Heart left ventricle (tissue), 16 donors: ENCODE measurements at regions not wholly inside any gene's neighbourhood (a gene's known extent, or its start where the extent isn't known, plus 50 kb on each side); places are given as distances from the start of the nearest gene placed in this dataset.

Source experiments
- ATAC-seq, 4 donors: fragments of 200-7000 bp; cut with Tn5 transposase; one replicate each; pipeline ENCODE4 v1.9.1; 2020 to 2022; ENCODE audit warnings: moderate library complexity in 4 of 4, mild to moderate bottlenecking in 3 of 4, moderate number of reproducible peaks in 1 of 4
- DNase-seq, 5 donors: peaks; one replicate each; pipeline ENCODE4 v3.0.0-alpha.2; 2020
- H3K27ac ChIP-seq, 12 donors: fragments of 200-600 bp; sonication (generic) in 4 of 12; one replicate each; pipeline versions ENCODE4 v1.5.0 to v1.8.0; 2016 to 2022; ENCODE audit warnings: mild to moderate bottlenecking in 2 of 12
- H3K27me3 ChIP-seq, 9 donors: fragments of 200-600 bp; sonication (generic) in 2 of 9; one replicate each; pipeline versions ENCODE4 v1.5.1 to v1.8.0; 2016 to 2022; ENCODE audit warnings: mild to moderate bottlenecking in 3 of 9
- H3K36me3 ChIP-seq, 9 donors: fragments of 200-600 bp; sonication (generic) in 2 of 9; one replicate each; pipeline versions ENCODE4 v1.5.0 to v1.8.0; 2018 to 2022; ENCODE audit warnings: mild to moderate bottlenecking in 2 of 9
- H3K4me1 ChIP-seq, 12 donors: fragments of 200-600 bp; sonication (generic) in 4 of 12; one replicate each; pipeline versions ENCODE4 v1.5.0 to v1.8.0; 2016 to 2022; ENCODE audit warnings: mild to moderate bottlenecking in 3 of 12
- H3K4me3 ChIP-seq, 12 donors: fragments of 200-600 bp; sonication (generic) in 4 of 12; one replicate each; pipeline versions ENCODE4 v1.5.0 to v1.8.0; 2017 to 2022; ENCODE audit warnings: mild to moderate bottlenecking in 9 of 12, moderate library complexity in 4 of 12
- H3K9me3 ChIP-seq, 12 donors: fragments of 200-600 bp; sonication (generic) in 4 of 12; one replicate each; pipeline versions ENCODE4 v1.5.0 to v1.8.0; 2016 to 2022; ENCODE audit warnings: mild to moderate bottlenecking in 1 of 12
- POLR2A ChIP-seq, 2 donors: fragments of 450-650 bp; IDR thresholded peaks; one replicate each; pipeline ENCODE4 v1.6.1; 2017; ENCODE audit warnings: antibody characterized with exemption in 2 of 2, mild to moderate bottlenecking in 2 of 2, moderate library complexity in 2 of 2
- WGBS, 4 donors: extraction: QIAGEN DNeasy Blood & Tissue Kit in 2 of 4; methylation state at CpG; one replicate each; pipeline versions ENCODE4 v1.1.5 to v1.1.7; 2013 to 2018; 5-methylcytosine and 5-hydroxymethylcytosine counted together
- intact Hi-C, 10 donors: fragments of 100-400 bp; cut with DNase I; formaldehyde crosslinking; loops; one replicate each; pipeline versions ENCODE4 v1.11.1 to v1.14.2; 2022
- TF ChIP-seq, protein P1 (sequence below), 12 donors: fragments of 200-600 bp; sonication (generic) in 4 of 12; IDR thresholded peaks; one replicate each; pipeline versions ENCODE4 v1.5.0 to v1.8.0; 2018 to 2022; ENCODE audit warnings: antibody characterized with exemption in 12 of 12, mild to moderate bottlenecking in 5 of 12
- donor health status: ischemic (EF 13 %, LVEDD 7.1; RV severe dilation, severe dysfunction).
- donor health status: healthy with polysubstance abuse.
- donor health status: DM: no; HTN: yes; CAD: no.
- donor health status: DM: no; HTN: no; CAD: no.
- donor health status: ischemic (EF 25% LVEDD 6.9; RV normal size, moderate dysfunction).
- donor health status: ischemic (EF 25% LVEDD 5.7; RV mildly dilated, moderate dysfunction).
- donor health status: healthy.
- donor health status: DM: yes; HTN: yes; CAD: no.
- donor health status: ischemic (EF 35%, LVEDD 5.7; RV mildly dilated, moderate dysfunction).
- donor health status: nonischemic (EF 11% LVEDD 7.7; RV severe dilation, severe dysfunction).
- donor health status: DM: yes; HTN: yes; CAD: no.
- donor health status: PGD.
- donor health status: ischemic (EF 29% LVEDD 5.4; RV normal size, mild dysfunction).
- donor health status: nonischemic (EF 23%, LVEDD 6.1; RV moderate dilation, normal function).

DNA sequence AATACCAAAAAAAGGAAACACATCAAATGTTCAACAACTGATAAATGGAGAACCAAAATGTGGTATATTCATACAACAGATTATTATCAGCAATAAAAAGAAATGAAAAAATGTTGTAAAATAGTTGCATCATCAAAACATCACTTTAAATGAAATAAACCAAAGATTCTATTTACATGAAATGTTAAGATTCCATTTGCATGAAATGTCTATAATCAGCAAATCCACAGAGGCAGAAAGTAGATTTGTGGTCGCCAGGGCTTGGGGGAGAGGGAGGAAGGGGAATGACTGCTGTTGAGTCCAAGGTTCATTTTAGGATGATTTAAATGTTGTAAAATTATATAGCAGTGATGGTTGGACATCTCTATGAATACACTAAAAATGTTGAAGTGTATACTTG, 181.9 kb downstream of the RTP5 start:
- peaks cover 0 to 20% (median 0%) of the 10 kb centered on the region in 9 donors for H3K27me3 ChIP-seq
- WGBS, 4 donors, result 19 to 55% (median 41%) methylated on average over 1 of the region's 1 CpG
- no peak for ATAC-seq

DNA sequence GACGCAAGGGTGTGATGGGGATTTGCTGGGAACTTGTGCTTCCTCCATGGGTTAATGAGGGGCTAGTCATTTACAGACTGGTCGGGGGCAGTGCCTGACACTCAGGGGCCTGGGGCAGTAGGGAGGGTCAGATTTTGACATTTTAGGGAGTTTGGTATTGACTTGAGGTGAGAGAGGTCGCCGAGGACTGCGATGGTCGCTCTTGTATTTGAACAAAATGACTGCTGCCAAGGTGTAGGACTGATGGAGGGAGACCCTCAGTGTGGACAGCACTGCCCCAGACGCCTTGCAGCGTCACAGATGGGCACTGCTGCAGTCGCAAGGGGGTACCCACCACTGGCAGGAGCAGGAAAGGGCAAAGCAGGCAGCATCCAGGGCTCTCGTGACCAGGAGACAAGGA, 182.9 kb downstream of the RTP5 start:
- ATAC-seq, result no peak
- Histone ChIP-seq H3K4me3 (no peak overlapping the region), H3K9me3 (peaks cover 0 to 3% (median 0%) of the 10 kb centered on the region in 12 donors), H3K27ac (no peak overlapping the region), H3K36me3 (no peaks in the 10 kb centered on the region), H3K4me1 (no peaks in the 10 kb centered on the region), H3K27me3 (peaks cover 0 to 24% (median 2%) of the 10 kb centered on the region in 9 donors)
- WGBS, 4 donors, result 74 to 81% (median 78%) methylated on average over 10 of the region's 10 CpGs
- TF ChIP-seq, protein P1, sequence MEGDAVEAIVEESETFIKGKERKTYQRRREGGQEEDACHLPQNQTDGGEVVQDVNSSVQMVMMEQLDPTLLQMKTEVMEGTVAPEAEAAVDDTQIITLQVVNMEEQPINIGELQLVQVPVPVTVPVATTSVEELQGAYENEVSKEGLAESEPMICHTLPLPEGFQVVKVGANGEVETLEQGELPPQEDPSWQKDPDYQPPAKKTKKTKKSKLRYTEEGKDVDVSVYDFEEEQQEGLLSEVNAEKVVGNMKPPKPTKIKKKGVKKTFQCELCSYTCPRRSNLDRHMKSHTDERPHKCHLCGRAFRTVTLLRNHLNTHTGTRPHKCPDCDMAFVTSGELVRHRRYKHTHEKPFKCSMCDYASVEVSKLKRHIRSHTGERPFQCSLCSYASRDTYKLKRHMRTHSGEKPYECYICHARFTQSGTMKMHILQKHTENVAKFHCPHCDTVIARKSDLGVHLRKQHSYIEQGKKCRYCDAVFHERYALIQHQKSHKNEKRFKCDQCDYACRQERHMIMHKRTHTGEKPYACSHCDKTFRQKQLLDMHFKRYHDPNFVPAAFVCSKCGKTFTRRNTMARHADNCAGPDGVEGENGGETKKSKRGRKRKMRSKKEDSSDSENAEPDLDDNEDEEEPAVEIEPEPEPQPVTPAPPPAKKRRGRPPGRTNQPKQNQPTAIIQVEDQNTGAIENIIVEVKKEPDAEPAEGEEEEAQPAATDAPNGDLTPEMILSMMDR (IDR thresholded peaks at IDR 0.05), result no peak
- TF ChIP-seq POLR2A (IDR thresholded peaks at IDR 0.05), result no peak
- intact Hi-C loops, result no loop called here
- no peak for DNase-seq

More for the DNA sequence above, 181.9 kb downstream of the RTP5 start:
- TF ChIP-seq POLR2A (IDR thresholded peaks at IDR 0.05), result no peak
- TF ChIP-seq, protein P1 (IDR thresholded peaks at IDR 0.05), result no peak
- Histone ChIP-seq H3K4me1 (no peaks in the 10 kb centered on the region), H3K4me3 (no peak overlapping the region), H3K27ac (no peak overlapping the region), H3K9me3 (peaks cover 0 to 3% (median 0%) of the 10 kb centered on the region in 12 donors), H3K36me3 (no peaks in the 10 kb centered on the region)
- intact Hi-C loops, result no loop called here
- no peak for DNase-seq

DNA sequence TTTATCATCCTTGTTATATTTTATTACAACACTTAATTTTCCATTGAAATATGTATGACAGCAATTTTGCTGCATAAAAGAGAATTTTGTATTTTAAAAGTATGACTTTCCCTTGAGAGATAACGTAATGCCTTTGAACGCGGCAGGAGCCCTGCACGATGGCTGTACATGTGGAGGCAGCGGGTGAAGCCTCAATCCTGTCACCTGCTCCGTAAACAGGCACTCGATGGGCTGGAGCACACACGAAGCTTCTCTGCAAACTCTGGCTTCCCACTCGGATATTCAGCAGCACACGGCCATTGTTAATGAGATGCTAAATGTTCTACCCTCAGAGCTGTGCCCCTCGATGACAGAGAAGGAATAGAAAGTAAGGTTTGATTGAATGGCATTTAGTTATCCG, 184.4 kb downstream of the RTP5 start:
- Histone ChIP-seq H3K4me1 (no peaks in the 10 kb centered on the region), H3K36me3 (no peaks in the 10 kb centered on the region), H3K27me3 (peaks cover 0 to 24% (median 2%) of the 10 kb centered on the region in 9 donors), H3K27ac (no peak overlapping the region), H3K9me3 (peaks cover 0 to 3% (median 0%) of the 10 kb centered on the region in 12 donors), H3K4me3 (no peak overlapping the region)
- TF ChIP-seq, protein P1 (IDR thresholded peaks at IDR 0.05), result no peak
- TF ChIP-seq POLR2A (IDR thresholded peaks at IDR 0.05), result no peak
- no peak for ATAC-seq
- WGBS, 4 donors, result 75 to 84% (median 81%) methylated on average over 12 of the region's 12 CpGs
- intact Hi-C loops, result no loop called here
- no peak for DNase-seq

DNA sequence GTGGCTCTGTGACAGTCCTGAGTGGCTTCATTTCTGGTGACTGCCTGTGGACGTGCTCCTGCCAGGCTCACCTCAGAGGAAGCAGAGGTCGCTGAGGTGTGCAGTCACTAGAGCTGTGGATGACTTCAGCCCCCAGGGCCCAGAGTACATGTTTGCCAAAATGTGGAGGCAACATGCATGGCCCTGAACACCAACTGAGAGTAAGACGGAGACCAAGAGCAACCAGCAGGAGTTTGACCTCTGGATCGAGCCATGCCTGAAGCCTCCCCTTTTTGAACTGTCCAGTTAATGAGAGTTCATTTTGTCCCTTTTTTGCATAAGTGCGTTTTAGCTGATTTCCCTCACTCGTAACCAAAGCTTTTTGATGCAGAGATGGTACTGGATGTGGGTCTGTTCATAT, 184.9 kb downstream of the RTP5 start:
- Histone ChIP-seq H3K27ac (no peak overlapping the region), H3K9me3 (peaks cover 0 to 1% (median 0%) of the 10 kb centered on the region in 12 donors), H3K4me3 (no peak overlapping the region), H3K36me3 (no peaks in the 10 kb centered on the region), H3K27me3 (peaks cover 0 to 22% (median 2%) of the 10 kb centered on the region in 9 donors), H3K4me1 (no peaks in the 10 kb centered on the region)
- DNase-seq (no peak), ATAC-seq (no peak)
- intact Hi-C loops, result no loop called here
- 79 to 89% (median 82%) methylated on average over 6 of the region's 6 CpGs for WGBS, 4 donors
- TF ChIP-seq POLR2A (IDR thresholded peaks at IDR 0.05), result no peak
- TF ChIP-seq, protein P1 (IDR thresholded peaks at IDR 0.05), result no peak
